WTC11 (cell line): ENCODE measurements at regions not wholly inside any gene's neighbourhood (a gene's known extent, or its start where the extent isn't known, plus 50 kb on each side); places are given as distances from the start of the nearest gene placed in this dataset.

Experiments used
- ATAC-seq: fragments of 200-7000 bp; cut with Tn5 transposase; 2 replicates; pipeline ENCODE4 v1.10.0; 2021; ENCODE audit warnings: mild to moderate bottlenecking, moderate library complexity
- CTCF ChIA-PET: fragments of 300-600 bp; sonication (Branson Sonifier 250); formaldehyde crosslinking; loops from one replicate; lab custom pipeline; 2021; ENCODE audit warnings: antibody characterized with exemption; lab: Charles Lee
- POLR2A ChIA-PET: fragments of 350-600 bp; sonication (Branson Sonifier 250); formaldehyde crosslinking; loops from one replicate; lab custom pipeline; 2021; ENCODE audit warnings: antibody characterized with exemption; lab: Charles Lee
- DNase-seq: peaks from one replicate; pipeline ENCODE4 v3.0.0; 2021; ENCODE audit warnings: low spot score
- H3K27ac Mint-ChIP-seq: 2 replicates; pipeline ENCODE4 v1.8.0; 2021; ENCODE audit warnings: mixed read lengths
- H3K27me3 Mint-ChIP-seq: 2 replicates; pipeline ENCODE4 v1.8.0; 2021; ENCODE audit warnings: low read depth, mild to moderate bottlenecking, moderate library complexity, mixed read lengths
- H3K36me3 Mint-ChIP-seq: 2 replicates; pipeline ENCODE4 v1.8.0; 2021; ENCODE audit warnings: mixed read lengths
- H3K4me1 Mint-ChIP-seq: 2 replicates; pipeline ENCODE4 v1.8.0; 2022; ENCODE audit warnings: mixed read lengths
- H3K4me3 Mint-ChIP-seq: 2 replicates; pipeline ENCODE4 v1.8.0; 2021; ENCODE audit warnings: mild to moderate bottlenecking, moderate library complexity, mixed read lengths
- H3K9me3 Mint-ChIP-seq: 2 replicates; pipeline ENCODE4 v1.8.0; 2021; ENCODE audit warnings: mixed read lengths
- CREB1 ChIP-seq: sonication (generic); formaldehyde crosslinking; IDR thresholded peaks from 2 replicates; pipeline ENCODE4 v1.8.0; 2023; ENCODE audit warnings: mild to moderate bottlenecking, missing genetic modification reagents
- CTCF ChIP-seq: fragments of 200-600 bp; IDR thresholded peaks from 2 replicates; pipeline ENCODE4 v1.8.0; 2022; ENCODE audit warnings: antibody characterized with exemption
- JUN ChIP-seq: sonication (generic); formaldehyde crosslinking; IDR thresholded peaks from 2 replicates; pipeline ENCODE4 v1.8.0; 2023; ENCODE audit warnings: mild to moderate bottlenecking, missing genetic modification reagents
- MAX ChIP-seq: sonication (generic); formaldehyde crosslinking; IDR thresholded peaks from 2 replicates; pipeline ENCODE4 v1.8.0; 2022; ENCODE audit warnings: mild to moderate bottlenecking, missing genetic modification reagents
- NFE2L1 ChIP-seq: sonication (generic); formaldehyde crosslinking; IDR thresholded peaks from 2 replicates; pipeline ENCODE4 v1.8.1; 2023; ENCODE audit warnings: missing genetic modification reagents
- PREB ChIP-seq: sonication (generic); formaldehyde crosslinking; IDR thresholded peaks from 2 replicates; pipeline ENCODE4 v1.8.1; 2022; ENCODE audit warnings: mild to moderate bottlenecking, missing genetic modification reagents, moderate library complexity, borderline replicate concordance
- SP1 ChIP-seq: sonication (generic); formaldehyde crosslinking; conservative IDR thresholded peaks from 2 replicates; pipeline ENCODE4 v1.8.1; 2022; ENCODE audit warnings: missing genetic modification reagents
- TEAD1 ChIP-seq: sonication (generic); formaldehyde crosslinking; IDR thresholded peaks from 2 replicates; pipeline ENCODE4 v1.8.0; 2022; ENCODE audit warnings: mild to moderate bottlenecking, missing genetic modification reagents
- USF1 ChIP-seq: sonication (generic); formaldehyde crosslinking; IDR thresholded peaks from 2 replicates; pipeline ENCODE4 v1.8.0; 2022; ENCODE audit warnings: mild to moderate bottlenecking, missing genetic modification reagents
- ZNF263 ChIP-seq: sonication (generic); formaldehyde crosslinking; IDR thresholded peaks from 2 replicates; pipeline ENCODE4 v1.8.1; 2022; ENCODE audit warnings: low read depth, mild to moderate bottlenecking, moderate library complexity, missing genetic modification reagents
- ZNF317 ChIP-seq: sonication (generic); formaldehyde crosslinking; IDR thresholded peaks from 2 replicates; pipeline ENCODE4 v1.8.1; 2023; ENCODE audit warnings: low read depth, mild to moderate bottlenecking, moderate library complexity, missing genetic modification reagents, borderline replicate concordance
- ZNF416 ChIP-seq: fragments of 250-450 bp; sonication (Bioruptor Pico); IDR thresholded peaks from 2 replicates; pipeline ENCODE4 v1.9.0; 2021; ENCODE audit warnings: mild to moderate bottlenecking, inconsistent platforms

GRCh38 chr20:60629206-60629605 lies 622.9 kb upstream of the CDH4 start:
- ATAC-seq (no peak), DNase-seq (no peak)
- H3K4me1 Mint-ChIP-seq, result no peaks in the 10 kb centered on the region; the same call in 1 of the 2 replicates
- TF ChIP-seq PREB (CRISPR knock-in tag) (no peak), NFE2L1 (CRISPR knock-in tag) (no peak), ZNF317 (no peak), SP1 (no peak)
- ChIA-PET CTCF (no interaction called here), POLR2A (no interaction called here)
- peaks cover 4% of the 10 kb centered on the region for H3K36me3 Mint-ChIP-seq
- H3K9me3 Mint-ChIP-seq, result peaks cover 9% of the 10 kb centered on the region
- no peak overlapping the region for H3K4me3 Mint-ChIP-seq
- H3K27me3 Mint-ChIP-seq, result peaks cover 37% of the 10 kb centered on the region
- no peak overlapping the region for H3K27ac Mint-ChIP-seq

DNA sequence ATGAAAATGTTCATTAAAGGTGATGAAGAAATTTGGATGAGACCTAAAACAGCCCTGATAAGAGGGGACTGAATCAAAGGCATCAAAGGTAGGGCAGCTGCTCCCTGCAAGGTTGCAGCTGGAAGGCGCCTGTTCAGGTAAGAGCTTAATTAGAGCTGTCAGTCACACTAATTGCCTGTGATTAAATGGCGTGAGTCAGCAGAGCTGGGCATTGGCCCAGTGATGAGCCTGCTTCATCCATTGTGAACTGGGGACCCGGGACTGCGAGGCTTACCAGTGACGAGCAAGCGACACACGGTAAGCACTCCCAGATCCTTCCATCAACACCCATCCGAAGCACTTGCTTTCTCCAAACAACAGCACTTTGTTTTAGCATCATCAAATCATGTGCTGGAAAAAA lies 621.5 kb upstream of the CDH4 start:
- DNase-seq (no peak), ATAC-seq (no peak)
- Mint-ChIP-seq H3K27me3 (peaks cover 44% of the 10 kb centered on the region), H3K9me3 (peaks cover 10% of the 10 kb centered on the region), H3K4me1 (no peaks in the 10 kb centered on the region; the same call in 1 of the 2 replicates), H3K27ac (no peak overlapping the region), H3K4me3 (no peak overlapping the region), H3K36me3 (peaks cover 4% of the 10 kb centered on the region)
- CTCF ChIA-PET, result no interaction called here
- POLR2A ChIA-PET, result no interaction called here
- TF ChIP-seq ZNF263 (CRISPR knock-in tag), result no peak
- no peak for TF ChIP-seq JUN (CRISPR knock-in tag)
- no peak for TF ChIP-seq USF1 (CRISPR knock-in tag)
- TF ChIP-seq CREB1 (CRISPR knock-in tag), result no peak
- no peak for TF ChIP-seq CTCF

DNA sequence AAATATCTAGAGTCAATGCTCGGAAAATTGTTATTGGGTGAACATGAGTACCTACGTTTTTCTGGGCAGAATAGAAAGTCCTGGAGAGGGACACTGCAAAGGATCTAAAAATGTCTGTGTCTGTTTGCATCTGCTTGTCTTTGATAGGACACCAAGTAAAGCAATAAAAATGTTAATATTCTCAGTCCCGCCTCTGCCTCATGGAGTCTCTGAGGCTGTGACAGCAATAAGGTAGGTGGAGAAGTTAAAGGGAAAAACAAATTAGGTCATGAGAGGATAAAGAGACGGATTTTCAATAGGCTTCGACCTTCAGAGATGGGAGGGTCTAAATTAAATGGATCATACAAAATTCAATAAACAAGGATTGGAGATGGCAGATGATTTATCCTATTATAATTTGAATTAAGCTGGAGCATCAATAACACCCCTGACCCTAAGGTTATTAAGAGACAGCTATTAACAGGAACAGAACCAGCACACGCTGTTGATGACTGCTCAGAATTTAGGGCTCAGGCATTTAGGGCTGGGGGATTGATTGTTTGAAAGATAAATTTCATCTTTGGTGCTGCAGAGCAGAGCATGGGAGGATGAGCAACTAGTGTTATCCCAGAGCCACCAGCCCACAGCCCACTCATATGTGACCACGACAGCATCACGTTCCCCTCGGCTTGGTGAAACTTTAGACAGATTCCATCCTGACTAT lies 620.3 kb upstream of the CDH4 start:
- TF ChIP-seq TEAD1 (CRISPR knock-in tag) (no peak), ZNF416 (CRISPR knock-in tag) (no peak), CTCF (no peak), MAX (no peak)
- Mint-ChIP-seq H3K27ac (no peak overlapping the region), H3K4me3 (no peak overlapping the region), H3K9me3 (peaks cover 21% of the 10 kb centered on the region), H3K36me3 (peaks cover 12% of the 10 kb centered on the region), H3K27me3 (peaks cover 52% of the 10 kb centered on the region), H3K4me1 (no peaks in the 10 kb centered on the region; the same call in 1 of the 2 replicates)
- DNase-seq, result no peak
- CTCF ChIA-PET, result no interaction called here
- POLR2A ChIA-PET, result no interaction called here
- ATAC-seq, result no peak
